GM12864 (cell line): ENCODE measurements at regions not wholly inside any gene's neighbourhood (a gene's known extent, or its start where the extent isn't known, plus 50 kb on each side); places are given as distances from the start of the nearest gene placed in this dataset.

ENCODE experiments used
- DNase-seq: peaks from one replicate; pipeline ENCODE4 v3.0.0-alpha.2; 2011; ENCODE audit warnings: low read depth
- H3K4me3 ChIP-seq: 2 replicates; pipeline ENCODE4 v1.5.1; 2011; ENCODE audit warnings: mild to moderate bottlenecking, low read depth, low read length, control low read depth
- TF ChIP-seq, protein P1 (sequence below): IDR thresholded peaks from 2 replicates; pipeline ENCODE4 v1.5.1; 2011; ENCODE audit warnings: low read depth, mild to moderate bottlenecking, moderate library complexity, low read length, control low read depth, inconsistent platforms; ENCODE audit errors: missing control alignments

- no peak for DNase-seq
- H3K4me3 ChIP-seq = no peak overlapping the region
- TF ChIP-seq, protein P1, sequence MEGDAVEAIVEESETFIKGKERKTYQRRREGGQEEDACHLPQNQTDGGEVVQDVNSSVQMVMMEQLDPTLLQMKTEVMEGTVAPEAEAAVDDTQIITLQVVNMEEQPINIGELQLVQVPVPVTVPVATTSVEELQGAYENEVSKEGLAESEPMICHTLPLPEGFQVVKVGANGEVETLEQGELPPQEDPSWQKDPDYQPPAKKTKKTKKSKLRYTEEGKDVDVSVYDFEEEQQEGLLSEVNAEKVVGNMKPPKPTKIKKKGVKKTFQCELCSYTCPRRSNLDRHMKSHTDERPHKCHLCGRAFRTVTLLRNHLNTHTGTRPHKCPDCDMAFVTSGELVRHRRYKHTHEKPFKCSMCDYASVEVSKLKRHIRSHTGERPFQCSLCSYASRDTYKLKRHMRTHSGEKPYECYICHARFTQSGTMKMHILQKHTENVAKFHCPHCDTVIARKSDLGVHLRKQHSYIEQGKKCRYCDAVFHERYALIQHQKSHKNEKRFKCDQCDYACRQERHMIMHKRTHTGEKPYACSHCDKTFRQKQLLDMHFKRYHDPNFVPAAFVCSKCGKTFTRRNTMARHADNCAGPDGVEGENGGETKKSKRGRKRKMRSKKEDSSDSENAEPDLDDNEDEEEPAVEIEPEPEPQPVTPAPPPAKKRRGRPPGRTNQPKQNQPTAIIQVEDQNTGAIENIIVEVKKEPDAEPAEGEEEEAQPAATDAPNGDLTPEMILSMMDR = no peak
These were observed 95.2 kb upstream of the SPRED2 start for GRCh38 chr2:65527451-65528240.

DNA sequence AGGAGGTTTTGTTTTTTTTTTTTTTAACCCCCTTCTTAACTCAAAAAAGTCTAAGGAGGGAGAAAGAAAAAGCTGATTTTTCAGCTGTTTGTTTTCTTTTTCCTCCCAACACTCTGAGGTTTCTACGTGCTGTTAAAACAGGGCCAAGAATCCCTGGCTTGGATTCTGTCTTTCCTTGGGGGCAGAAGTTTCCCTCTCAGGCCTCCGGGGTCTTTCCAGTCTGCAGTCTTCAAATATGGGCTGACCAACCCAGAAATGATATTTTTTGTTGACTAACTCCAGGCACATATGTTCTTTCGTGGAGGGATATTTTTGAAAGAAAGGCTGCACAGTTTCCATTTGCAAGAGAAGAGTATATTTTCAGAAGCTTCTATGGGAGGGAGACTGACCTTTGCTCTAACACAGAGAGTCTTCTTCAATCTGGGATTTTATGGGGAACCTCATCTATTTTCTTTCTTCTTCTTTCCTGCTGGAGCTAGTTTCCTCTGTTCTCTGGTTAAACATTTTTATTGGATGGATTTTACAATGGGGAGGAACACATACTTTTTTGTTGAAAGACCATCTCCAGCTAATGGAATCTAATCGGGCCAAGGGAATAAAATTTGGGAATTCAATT is 93.3 kb upstream of the SPRED2 start:
- no peak overlapping the region for H3K4me3 ChIP-seq
- no peak for DNase-seq
- TF ChIP-seq, protein P1 = no peak

DNA sequence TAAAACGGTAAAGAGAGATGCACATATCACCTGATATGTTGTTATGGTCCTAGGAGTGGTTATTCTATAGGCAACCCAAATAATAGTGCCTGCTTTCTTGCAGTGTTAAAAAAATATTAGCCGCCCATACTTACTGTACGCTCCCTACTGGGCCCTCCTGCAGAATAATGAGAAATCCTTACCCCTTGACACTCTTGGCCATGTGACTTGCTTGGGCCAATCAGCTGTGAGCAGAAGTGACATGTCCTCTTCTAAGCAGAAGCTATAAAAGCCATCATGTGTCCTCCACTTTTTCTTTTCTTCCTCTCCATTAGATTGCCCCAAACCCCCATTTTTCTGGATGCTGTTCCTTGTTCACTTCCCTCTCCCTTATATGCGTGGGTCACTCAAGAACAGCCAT is 90.5 kb upstream of the SPRED2 start:
- H3K4me3 ChIP-seq = no peak overlapping the region
- TF ChIP-seq, protein P1 = no peak
- DNase-seq = no peak

DNA sequence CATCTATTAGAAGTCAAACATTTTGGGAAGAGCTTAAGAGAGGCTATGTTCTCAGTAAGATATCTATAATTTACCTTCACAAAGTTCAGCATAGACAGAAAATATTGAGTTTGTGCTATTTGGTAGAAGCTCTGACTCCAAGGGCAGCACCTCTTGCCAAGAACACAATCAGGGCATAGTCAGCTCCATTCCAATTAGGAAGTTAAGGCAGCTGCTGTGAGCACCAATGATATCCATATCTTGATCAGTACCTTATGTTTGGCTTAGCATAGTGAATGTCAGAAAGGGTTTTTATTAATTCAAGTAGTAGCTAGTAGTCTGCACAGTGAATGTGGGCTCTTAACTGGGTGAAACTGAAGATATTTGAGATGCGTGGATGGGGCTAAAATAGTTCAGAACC is 86.4 kb upstream of the SPRED2 start:
- TF ChIP-seq, protein P1 = no peak
- DNase-seq = no peak

DNA sequence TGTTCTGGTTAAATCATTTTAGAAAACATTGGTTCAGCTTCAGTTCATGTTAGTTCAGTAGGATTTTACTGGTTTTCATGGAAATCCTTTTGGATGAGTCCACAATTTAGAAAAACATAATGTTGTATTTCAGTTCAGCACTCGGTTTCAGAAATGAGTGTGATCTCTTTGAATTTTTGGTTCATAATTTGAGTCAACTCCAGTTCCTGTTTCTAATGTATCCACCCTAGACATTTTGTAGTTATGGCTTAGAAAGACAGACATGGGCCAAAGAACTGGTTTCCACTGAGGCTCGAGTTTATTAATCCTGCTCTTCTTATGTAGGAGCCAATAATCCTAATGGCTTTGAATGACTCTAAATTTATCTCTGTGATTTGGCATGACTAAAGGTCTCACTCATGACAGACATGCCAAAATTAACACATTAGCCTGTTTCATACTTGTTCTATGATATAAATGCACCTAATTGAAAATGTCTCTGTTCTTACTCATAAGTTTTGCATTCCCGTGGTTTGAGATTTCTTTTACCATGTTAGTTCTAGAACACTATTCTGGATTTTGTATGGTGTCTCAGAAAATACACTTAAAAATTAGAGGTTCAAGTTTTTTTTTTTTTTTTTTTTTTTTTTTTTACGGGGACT is 82.3 kb upstream of the SPRED2 start:
- no peak overlapping the region for H3K4me3 ChIP-seq
- DNase-seq = no peak
- TF ChIP-seq, protein P1 = no peak

More for the DNA sequence above, 86.4 kb upstream of the SPRED2 start:
- no peak overlapping the region for H3K4me3 ChIP-seq

GRCh38 chr2:65512783-65513182 is 80.4 kb upstream of the SPRED2 start:
- TF ChIP-seq, protein P1 = no peak
- H3K4me3 ChIP-seq = no peak overlapping the region
- DNase-seq = no peak
